ENCODE measurements at regions not wholly inside any gene's neighbourhood (a gene's known extent, or its start where the extent isn't known, plus 50 kb on each side); places are given as distances from the start of the nearest gene placed in this dataset.

GRCh38 chr18:42533616-42534015 is 578.6 kb downstream of the PIK3C3 start:
- Histone ChIP-seq H4K20me1 (ENCODE audit: control insufficient read depth, extremely low read depth, insufficient read depth, low read length) (no peaks in the 10 kb centered on the region), H3K4me2 (ENCODE audit: extremely low read depth, insufficient read depth, low read length) (no peak overlapping the region), H3K79me2 (ENCODE audit: control insufficient read depth, insufficient read depth, low read length) (no peaks in the 10 kb centered on the region), H3K4me3 (replicated peaks in 1 of 4; ENCODE audit: control extremely low read depth in 1 of 4, insufficient read depth in 1 of 4, low read depth in 3 of 4, low read length in 4 of 4) (no peak overlapping the region), H3K4me1 (ENCODE audit: control insufficient read depth, extremely low read depth, insufficient read depth, low read length) (no peaks in the 10 kb centered on the region), H3K36me3 (ENCODE audit: control insufficient read depth, insufficient read depth, low read length) (no peaks in the 10 kb centered on the region), H3K9me3 (ENCODE audit: control insufficient read depth, insufficient read depth, low read depth, low read length) (no peaks in the 10 kb centered on the region), H3K27me3 (ENCODE audit: control insufficient read depth, insufficient read depth, low read length) (no peaks in the 10 kb centered on the region), H3K9ac (ENCODE audit: insufficient read depth, low read length) (no peak overlapping the region), H3K27ac (ENCODE audit: insufficient read depth, low read length) (no peak overlapping the region), H2AFZ (ENCODE audit: low read length) (no peak overlapping the region)
- TF ChIP-seq EZH2 (IDR thresholded peaks at IDR 0.05; ENCODE audit: low read length, missing control alignments): no peak
- no peak for TF ChIP-seq CTCF (conservative IDR thresholded peaks at IDR 0.05 in 1 of 2, IDR thresholded peaks at IDR 0.05 in 1 of 2; ENCODE audit: low read depth in 1 of 2, low read length in 2 of 2)
- no peak for DNase-seq (ENCODE audit: low read depth in 2 of 2)

- Histone ChIP-seq H3K4me1 (ENCODE audit: control insufficient read depth, extremely low read depth, insufficient read depth, low read length) (no peaks in the 10 kb centered on the region), H3K4me2 (ENCODE audit: extremely low read depth, insufficient read depth, low read length) (no peak overlapping the region), H4K20me1 (ENCODE audit: control insufficient read depth, extremely low read depth, insufficient read depth, low read length) (no peaks in the 10 kb centered on the region), H3K36me3 (ENCODE audit: control insufficient read depth, insufficient read depth, low read length) (no peaks in the 10 kb centered on the region), H3K4me3 (replicated peaks in 1 of 4; ENCODE audit: control extremely low read depth in 1 of 4, insufficient read depth in 1 of 4, low read depth in 3 of 4, low read length in 4 of 4) (no peak overlapping the region), H3K27ac (ENCODE audit: insufficient read depth, low read length) (no peak overlapping the region), H3K9ac (ENCODE audit: insufficient read depth, low read length) (no peak overlapping the region), H3K79me2 (ENCODE audit: control insufficient read depth, insufficient read depth, low read length) (no peaks in the 10 kb centered on the region), H2AFZ (ENCODE audit: low read length) (no peak overlapping the region), H3K27me3 (ENCODE audit: control insufficient read depth, insufficient read depth, low read length) (no peaks in the 10 kb centered on the region), H3K9me3 (ENCODE audit: control insufficient read depth, insufficient read depth, low read depth, low read length) (no peaks in the 10 kb centered on the region)
- DNase-seq (ENCODE audit: low read depth in 2 of 2): no peak
- TF ChIP-seq CTCF (conservative IDR thresholded peaks at IDR 0.05 in 1 of 2, IDR thresholded peaks at IDR 0.05 in 1 of 2; ENCODE audit: low read depth in 1 of 2, low read length in 2 of 2): no peak
- TF ChIP-seq EZH2 (IDR thresholded peaks at IDR 0.05; ENCODE audit: low read length, missing control alignments): no peak
Observed at GRCh38 chr18:42534313-42534712, 579.3 kb downstream of the PIK3C3 start.

GRCh38 chr18:42536442-42536841 is 579.0 kb downstream of the RIT2 start:
- TF ChIP-seq EZH2 (IDR thresholded peaks at IDR 0.05; ENCODE audit: low read length, missing control alignments) (no peak), CTCF (conservative IDR thresholded peaks at IDR 0.05 in 1 of 2, IDR thresholded peaks at IDR 0.05 in 1 of 2; ENCODE audit: low read depth in 1 of 2, low read length in 2 of 2) (no peak)
- Histone ChIP-seq H3K4me3 (replicated peaks in 1 of 4; ENCODE audit: control extremely low read depth in 1 of 4, insufficient read depth in 1 of 4, low read depth in 3 of 4, low read length in 4 of 4) (no peak overlapping the region), H2AFZ (ENCODE audit: low read length) (no peak overlapping the region), H3K9ac (ENCODE audit: insufficient read depth, low read length) (no peak overlapping the region), H3K79me2 (ENCODE audit: control insufficient read depth, insufficient read depth, low read length) (no peaks in the 10 kb centered on the region), H4K20me1 (ENCODE audit: control insufficient read depth, extremely low read depth, insufficient read depth, low read length) (no peaks in the 10 kb centered on the region), H3K27ac (ENCODE audit: insufficient read depth, low read length) (no peak overlapping the region), H3K9me3 (ENCODE audit: control insufficient read depth, insufficient read depth, low read depth, low read length) (no peaks in the 10 kb centered on the region), H3K4me1 (ENCODE audit: control insufficient read depth, extremely low read depth, insufficient read depth, low read length) (no peaks in the 10 kb centered on the region), H3K27me3 (ENCODE audit: control insufficient read depth, insufficient read depth, low read length) (no peaks in the 10 kb centered on the region), H3K36me3 (ENCODE audit: control insufficient read depth, insufficient read depth, low read length) (no peaks in the 10 kb centered on the region), H3K4me2 (ENCODE audit: extremely low read depth, insufficient read depth, low read length) (no peak overlapping the region)
- DNase-seq (ENCODE audit: low read depth in 2 of 2): no peak

All from fibroblast of lung (primary cell).